Lung (tissue), 11 donors: ENCODE measurements at regions not wholly inside any gene's neighbourhood (a gene's known extent, or its start where the extent isn't known, plus 50 kb on each side); places are given as distances from the start of the nearest gene placed in this dataset.
A peak's percentile ranks its signal among the peaks of the same experiment; 100 is the strongest.

Source experiments
- ATAC-seq: fragments of 200-7000 bp; cut with Tn5 transposase; one replicate; pipeline ENCODE4 v1.9.1; 2020; ENCODE audit warnings: moderate number of reproducible peaks; ENCODE audit not compliant: insufficient read depth, low FRiP score
- DNase-seq, 3 donors: peaks; one replicate each; pipeline ENCODE4 v3.0.0-alpha.2; 2013 to 2017
- H3K27ac ChIP-seq, 2 donors: one replicate each; pipeline ENCODE4 v1.5.1; 2013; ENCODE audit warnings: mild to moderate bottlenecking in 2 of 2, moderate library complexity in 2 of 2, control low read depth in 1 of 2, inconsistent platforms in 1 of 2, low read depth in 1 of 2, low read length in 1 of 2
- H3K27me3 ChIP-seq, 3 donors: one replicate each; pipeline ENCODE4 v1.5.1; 2013; ENCODE audit warnings: low read length in 2 of 3; ENCODE audit not compliant: control insufficient read depth in 3 of 3, insufficient read depth in 3 of 3
- H3K36me3 ChIP-seq, 4 donors: one replicate each; pipeline ENCODE4 v1.5.1; 2013; ENCODE audit warnings: low read length in 4 of 4, mild to moderate bottlenecking in 1 of 4, moderate library complexity in 1 of 4; ENCODE audit not compliant: control insufficient read depth in 4 of 4, insufficient read depth in 4 of 4
- H3K4me1 ChIP-seq, 5 donors: one replicate each; pipeline ENCODE4 v1.5.1; 2013; ENCODE audit warnings: low read length in 5 of 5, mild to moderate bottlenecking in 2 of 5, moderate library complexity in 1 of 5; ENCODE audit not compliant: control insufficient read depth in 5 of 5, insufficient read depth in 5 of 5
- H3K4me3 ChIP-seq: one replicate; pipeline ENCODE4 v1.5.1; 2013; ENCODE audit warnings: mild to moderate bottlenecking, control low read depth, moderate library complexity
- H3K9ac ChIP-seq, 2 donors: one replicate each; pipeline ENCODE4 v1.5.1; 2013; ENCODE audit warnings: low read length in 2 of 2, control low read depth in 1 of 2; ENCODE audit not compliant: insufficient read depth in 1 of 2
- H3K9me3 ChIP-seq, 4 donors: one replicate each; pipeline ENCODE4 v1.5.1; 2013; ENCODE audit warnings: low read length in 3 of 4, mild to moderate bottlenecking in 1 of 4, moderate library complexity in 1 of 4; ENCODE audit not compliant: control insufficient read depth in 4 of 4, insufficient read depth in 3 of 4
- CTCF ChIP-seq: IDR thresholded peaks from 2 replicates; pipeline ENCODE4 v1.5.1; 2012; ENCODE audit warnings: mild to moderate bottlenecking; ENCODE audit errors: control extremely low read depth, extremely low read depth
- WGBS, 2 donors: extraction: QIAGEN DNeasy Blood & Tissue Kit; methylation state at CpG; one replicate each; pipeline ENCODE4 v1.1.7; 2013; 5-methylcytosine and 5-hydroxymethylcytosine counted together
- donor health status: control.
- donor health status: control.
- donor health status: Bipolar disorder and iron deficiency.
- donor health status: healthy.
- donor health status: DM: yes; HTN: yes; CAD: no.

GRCh38 chr20:62539198-62540045 is 63.6 kb upstream of the GATA5 start:
- no peaks in the 10 kb centered on the region for H3K36me3 ChIP-seq
- ATAC-seq (no peak), DNase-seq (peak; percentile 55 to 71 (median 60))
- H3K27me3 ChIP-seq = peaks cover 0 to 2% (median 0%) of the 10 kb centered on the region in 3 donors
- peaks cover 0 to 7% (median 0%) of the 10 kb centered on the region in 4 donors for H3K9me3 ChIP-seq
- TF ChIP-seq CTCF = no peak
- H3K9ac ChIP-seq = no peak overlapping the region
- no peak overlapping the region for H3K4me3 ChIP-seq
- no peak overlapping the region for H3K27ac ChIP-seq
- peaks cover 0 to 21% (median 4%) of the 10 kb centered on the region in 5 donors for H3K4me1 ChIP-seq
- WGBS, 2 donors = 50 to 55% methylated on average over 25 of the region's 25 CpGs

GRCh38 chr20:62540504-62540903 is 64.7 kb upstream of the GATA5 start:
- no peaks in the 10 kb centered on the region for H3K36me3 ChIP-seq
- TF ChIP-seq CTCF = no peak
- no peak for DNase-seq
- H3K27me3 ChIP-seq = peaks cover 0 to 2% (median 0%) of the 10 kb centered on the region in 3 donors
- no peak overlapping the region for H3K27ac ChIP-seq
- H3K9ac ChIP-seq = no peak overlapping the region
- peaks cover 0 to 21% (median 4%) of the 10 kb centered on the region in 5 donors for H3K4me1 ChIP-seq
- H3K4me3 ChIP-seq = no peak overlapping the region
- H3K9me3 ChIP-seq = peaks cover 0 to 14% (median 0%) of the 10 kb centered on the region in 4 donors
- 80 to 87% methylated on average over 14 of the region's 14 CpGs for WGBS, 2 donors
- no peak for ATAC-seq

- peaks cover 0 to 14% (median 0%) of the 10 kb centered on the region in 4 donors for H3K9me3 ChIP-seq
- DNase-seq (no peak), ATAC-seq (no peak)
- H3K9ac ChIP-seq = no peak overlapping the region
- H3K36me3 ChIP-seq = no peaks in the 10 kb centered on the region
- WGBS, 2 donors = 61 to 83% methylated on average over 14 of the region's 14 CpGs
- H3K27ac ChIP-seq = no peak overlapping the region
- peaks cover 0 to 12% (median 4%) of the 10 kb centered on the region in 5 donors for H3K4me1 ChIP-seq
- H3K4me3 ChIP-seq = no peak overlapping the region
- TF ChIP-seq CTCF = no peak
- peaks cover 0 to 2% (median 0%) of the 10 kb centered on the region in 3 donors for H3K27me3 ChIP-seq
Observed at GRCh38 chr20:62542862-62543261, 67.1 kb upstream of the GATA5 start.
